ENCODE measurements at regions not wholly inside any gene's neighbourhood (a gene's known extent, or its start where the extent isn't known, plus 50 kb on each side); places are given as distances from the start of the nearest gene placed in this dataset.

- no peak for TF ChIP-seq REST (IDR thresholded peaks at IDR 0.05)
- no peak for TF ChIP-seq CTCF (IDR thresholded peaks at IDR 0.05; ENCODE audit: low read depth, low read length, missing input control)
- TF ChIP-seq RAD21 (IDR thresholded peaks at IDR 0.05): no peak
- no peak for TF ChIP-seq MAX (IDR thresholded peaks at IDR 0.05)
- TF ChIP-seq ATF3 (IDR thresholded peaks at IDR 0.05): no peak
- TF ChIP-seq NR2F2 (IDR thresholded peaks at IDR 0.05): no peak
These were observed 59.6 kb upstream of the NXT1 start for GRCh38 chr20:23290761-23291574.
